HL-60 (cell line): ENCODE measurements at regions not wholly inside any gene's neighbourhood (a gene's known extent, or its start where the extent isn't known, plus 50 kb on each side); places are given as distances from the start of the nearest gene placed in this dataset.

ENCODE experiments used
- DNase-seq, 2 experiments: peaks; one replicate each; pipeline ENCODE4 v3.0.0-alpha.2; 2010 to 2020; ENCODE audit warnings: low read depth in 1 of 2, low spot score in 1 of 2
- H3K27ac ChIP-seq: fragments of 250-450 bp; sonication (Bioruptor Pico); replicated peaks from 2 replicates; pipeline ENCODE4 v1.5.1; 2020; ENCODE audit warnings: mild to moderate bottlenecking, moderate library complexity
- H3K27me3 ChIP-seq: fragments of 250-450 bp; sonication (Bioruptor Pico); 2 replicates; pipeline ENCODE4 v1.5.1; 2021; ENCODE audit warnings: mild to moderate bottlenecking, moderate library complexity; ENCODE audit not compliant: insufficient read depth, poor library complexity, severe bottlenecking
- H3K4me3 ChIP-seq: replicated peaks from 2 replicates; pipeline ENCODE4 v1.5.1; 2011; ENCODE audit warnings: mild to moderate bottlenecking, control low read depth, low read length; ENCODE audit not compliant: insufficient read depth
- CTCF ChIP-seq: IDR thresholded peaks from one replicate; pipeline ENCODE4 v1.5.1; 2011; ENCODE audit warnings: low read length, control low read depth, inconsistent platforms; ENCODE audit not compliant: insufficient read depth
- GABPA ChIP-seq: IDR thresholded peaks from 2 replicates; pipeline ENCODE4 v1.6.1; 2012; ENCODE audit warnings: low read depth
- POLR2AphosphoS5 ChIP-seq: IDR thresholded peaks from 2 replicates; pipeline ENCODE4 v1.6.1; 2012; ENCODE audit warnings: low read depth
- REST ChIP-seq: IDR thresholded peaks from 2 replicates; pipeline ENCODE4 v1.6.1; 2012; ENCODE audit warnings: low read depth; ENCODE audit not compliant: insufficient replicate concordance
- SPI1 ChIP-seq: IDR thresholded peaks from 2 replicates; pipeline ENCODE4 v1.6.1; 2012; ENCODE audit warnings: low read depth, mild to moderate bottlenecking, borderline replicate concordance

GRCh38 chr17:77667478-77667877, 291.0 kb upstream of the TNRC6C start:
- no peaks in the 10 kb centered on the region for H3K27me3 ChIP-seq
- no peak for DNase-seq
- no peak for TF ChIP-seq CTCF
- no peak for TF ChIP-seq GABPA
- H3K27ac ChIP-seq, result peak overlapping the region; percentile 43; the same call in 1 of the 2 replicates
- no peak overlapping the region for H3K4me3 ChIP-seq

GRCh38 chr17:77668518-77668917, 290.0 kb upstream of the TNRC6C start:
- Histone ChIP-seq H3K27ac (no peak overlapping the region), H3K27me3 (no peaks in the 10 kb centered on the region), H3K4me3 (no peak overlapping the region)
- TF ChIP-seq POLR2AphosphoS5, result no peak
- no peak for TF ChIP-seq CTCF
- no peak for TF ChIP-seq SPI1
- TF ChIP-seq REST, result no peak
- no peak for TF ChIP-seq GABPA
- no peak for DNase-seq

GRCh38 chr17:77670173-77670572, 288.3 kb upstream of the TNRC6C start:
- Histone ChIP-seq H3K4me3 (no peak overlapping the region), H3K27me3 (peaks cover 4% of the 10 kb centered on the region), H3K27ac (no peak overlapping the region)
- TF ChIP-seq SPI1 (no peak), GABPA (no peak), POLR2AphosphoS5 (no peak), CTCF (no peak), REST (no peak)
- peak in 1 of 2 experiments; percentile 31 for DNase-seq

- TF ChIP-seq POLR2AphosphoS5 (no peak), SPI1 (no peak), GABPA (no peak), REST (no peak)
- Histone ChIP-seq H3K27ac (no peak overlapping the region), H3K4me3 (no peak overlapping the region), H3K27me3 (peaks cover 4% of the 10 kb centered on the region)
- no peak for DNase-seq
Measured at GRCh38 chr17:77674358-77674757, 284.1 kb upstream of the TNRC6C start.
